Common myeloid progenitor, CD34-positive (primary cell): ENCODE measurements at regions not wholly inside any gene's neighbourhood (a gene's known extent, or its start where the extent isn't known, plus 50 kb on each side); places are given as distances from the start of the nearest gene placed in this dataset.
"Not testable (repeated sequence)": the region's sequence is repeated elsewhere in the genome, so short reads cannot be mapped to it uniquely, and the experiment has no call there.

ENCODE experiments used
- CTCF ChIA-PET: fragments of 350-600 bp; sonication (Branson Sonifier 250); formaldehyde crosslinking; loops from one replicate; lab custom pipeline; 2021; ENCODE audit warnings: antibody characterized with exemption; lab: Charles Lee
- POLR2A ChIA-PET: fragments of 350-600 bp; sonication (Branson Sonifier 250); formaldehyde crosslinking; loops from one replicate; lab custom pipeline; 2021; ENCODE audit warnings: antibody characterized with exemption; lab: Charles Lee
- DNase-seq, 3 donors: peaks; one replicate each; pipeline versions ENCODE4 v3.0.0 to v3.0.0-alpha.2; 2013
- H3K27ac ChIP-seq, 2 experiments: 1 replicate in 1 of 2; 2 replicates in 1 of 2; pipeline ENCODE4 v1.7.0; 2013; ENCODE audit warnings: inconsistent platforms in 2 of 2, low read length in 2 of 2, mild to moderate bottlenecking in 2 of 2, low read depth in 1 of 2, moderate library complexity in 1 of 2; ENCODE audit not compliant: severe bottlenecking in 2 of 2, insufficient read depth in 1 of 2, poor library complexity in 1 of 2
- H3K27me3 ChIP-seq, 5 experiments: replicated peaks in 2 of 5; 1 replicate in 3 of 5; 2 replicates in 2 of 5; pipeline versions ENCODE4 v1.6.1 to v1.7.0; 2013; ENCODE audit warnings: low read length in 4 of 5, mild to moderate bottlenecking in 2 of 5, moderate library complexity in 2 of 5, inconsistent platforms in 1 of 5; ENCODE audit not compliant: insufficient read depth in 5 of 5, control insufficient read depth in 4 of 5
- H3K36me3 ChIP-seq, 4 experiments: 1 replicate in 2 of 4; 2 replicates in 2 of 4; pipeline versions ENCODE4 v1.6.1 to v1.7.0; 2013; ENCODE audit warnings: low read length in 3 of 4, control low read depth in 1 of 4, mild to moderate bottlenecking in 1 of 4; ENCODE audit not compliant: control insufficient read depth in 4 of 4, insufficient read depth in 4 of 4
- H3K4me1 ChIP-seq, 4 experiments: 1 replicate in 3 of 4; 2 replicates in 1 of 4; pipeline versions ENCODE4 v1.6.1 to v1.7.1; 2013; ENCODE audit warnings: low read length in 3 of 4, mild to moderate bottlenecking in 3 of 4, control low read depth in 1 of 4, inconsistent platforms in 1 of 4, moderate library complexity in 1 of 4; ENCODE audit not compliant: control insufficient read depth in 4 of 4, insufficient read depth in 4 of 4; ENCODE audit errors: control extremely low read depth in 1 of 4
- H3K4me3 ChIP-seq, 7 experiments: 1 replicate in 4 of 7; 2 replicates in 3 of 7; pipeline versions ENCODE4 v1.5.1 to v1.7.0; 2013; ENCODE audit warnings: mild to moderate bottlenecking in 7 of 7, low read length in 6 of 7, moderate library complexity in 6 of 7, inconsistent platforms in 2 of 7, low read depth in 2 of 7, control low read depth in 1 of 7; ENCODE audit not compliant: insufficient read depth in 4 of 7, control insufficient read depth in 1 of 7; ENCODE audit errors: extremely low read depth in 1 of 7
- H3K9me3 ChIP-seq, 5 experiments: 1 replicate in 4 of 5; 2 replicates in 1 of 5; pipeline versions ENCODE4 v1.6.1 to v1.7.1; 2013; ENCODE audit warnings: low read length in 4 of 5, mild to moderate bottlenecking in 2 of 5, inconsistent platforms in 1 of 5, low read depth in 1 of 5, moderate library complexity in 1 of 5; ENCODE audit not compliant: control insufficient read depth in 4 of 5, insufficient read depth in 2 of 5; ENCODE audit errors: control extremely low read depth in 1 of 5
- WGBS: methylation state at CpG from one replicate; pipeline ENCODE4 v1.1.5; 2013; ENCODE audit not compliant: insufficient coverage; 5-methylcytosine and 5-hydroxymethylcytosine counted together

DNA sequence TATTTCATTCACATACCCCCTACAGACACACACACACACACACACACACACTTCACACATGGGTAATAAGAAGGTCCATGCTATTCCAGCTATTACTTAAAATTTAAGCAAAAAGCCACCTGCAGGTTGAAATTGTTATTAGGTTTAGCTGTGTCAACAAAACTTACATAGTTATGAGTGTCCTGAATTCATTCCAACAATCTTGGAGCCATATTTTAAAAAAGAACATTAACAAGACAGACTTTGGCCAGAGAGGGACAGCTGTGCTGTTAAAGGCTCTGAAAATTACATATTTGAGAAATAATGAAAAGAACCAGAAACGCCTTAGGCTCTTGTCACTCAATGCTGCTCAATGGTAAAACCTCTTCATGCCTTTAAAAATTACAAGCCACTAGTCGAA is 455.3 kb downstream of the EPM2A start:
- no CpG with 5 or more reads among the region's 2 CpGs for WGBS
- DNase-seq: no peak
- Histone ChIP-seq H3K27me3 (no peaks in the 10 kb centered on the region), H3K4me3 (no peak overlapping the region), H3K27ac (no peak overlapping the region), H3K9me3 (peaks cover 0 to 1% (median 0%) of the 10 kb centered on the region in 5 experiments), H3K4me1 (no peaks in the 10 kb centered on the region), H3K36me3 (no peaks in the 10 kb centered on the region)
- CTCF ChIA-PET: interaction anchor here (0.7 kb wide), 1 partner anchor 12 kb away, joined by 3 read pairs; no protein-coding TSS in a partner anchor
- POLR2A ChIA-PET: no interaction called here

DNA sequence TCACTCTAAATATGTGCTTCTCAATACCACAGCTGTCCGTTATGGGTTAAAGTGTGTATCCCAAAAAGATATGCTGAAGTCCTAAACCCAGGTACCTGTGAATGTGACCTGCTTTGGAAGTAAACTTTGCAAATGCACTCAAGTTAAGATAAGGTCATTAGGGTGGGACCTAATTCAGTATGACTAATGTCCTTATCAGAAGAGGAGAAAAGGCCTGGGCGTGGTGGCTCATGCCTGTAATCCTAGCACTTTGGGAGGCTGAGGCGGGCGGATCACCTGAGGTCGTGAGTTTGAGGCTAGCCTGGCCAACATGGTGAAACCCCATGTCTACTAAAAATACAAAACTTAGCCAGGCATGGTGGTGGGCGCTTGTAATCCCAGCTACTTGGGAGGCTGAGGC is 452.1 kb downstream of the EPM2A start:
- H3K36me3 ChIP-seq, DNase-seq, H3K4me1 ChIP-seq, H3K27me3 ChIP-seq, POLR2A ChIA-PET, CTCF ChIA-PET, H3K9me3 ChIP-seq, H3K27ac ChIP-seq, H3K4me3 ChIP-seq: not testable (repeated sequence)
- 94% methylated on average over 3 of the region's 6 CpGs for WGBS

DNA sequence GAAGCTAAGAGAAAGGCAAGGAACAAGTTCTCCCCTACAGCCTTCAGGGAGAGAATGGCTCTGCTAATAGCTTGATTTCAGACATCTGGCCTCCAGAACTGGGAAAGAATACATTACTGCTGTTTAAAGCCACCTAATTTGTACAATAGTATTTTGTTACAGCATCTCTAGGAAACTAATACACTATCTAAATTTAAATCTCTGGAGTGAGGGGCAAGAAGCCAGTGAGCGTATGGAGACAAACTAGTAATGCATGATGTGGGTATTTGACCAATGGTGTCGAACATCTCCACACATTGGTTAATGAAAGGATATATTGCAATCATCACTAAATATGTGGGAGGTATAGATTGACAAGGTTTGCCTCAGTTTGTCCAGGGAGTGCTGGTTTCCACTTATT is 451.5 kb downstream of the EPM2A start:
- CTCF ChIA-PET: no interaction called here
- Histone ChIP-seq H3K36me3 (no peaks in the 10 kb centered on the region), H3K27ac (no peak overlapping the region), H3K9me3 (peaks cover 0 to 1% (median 0%) of the 10 kb centered on the region in 5 experiments), H3K27me3 (no peaks in the 10 kb centered on the region), H3K4me3 (no peak overlapping the region), H3K4me1 (no peaks in the 10 kb centered on the region)
- no CpG with 5 or more reads among the region's 2 CpGs for WGBS
- POLR2A ChIA-PET: no interaction called here
- DNase-seq: no peak

DNA sequence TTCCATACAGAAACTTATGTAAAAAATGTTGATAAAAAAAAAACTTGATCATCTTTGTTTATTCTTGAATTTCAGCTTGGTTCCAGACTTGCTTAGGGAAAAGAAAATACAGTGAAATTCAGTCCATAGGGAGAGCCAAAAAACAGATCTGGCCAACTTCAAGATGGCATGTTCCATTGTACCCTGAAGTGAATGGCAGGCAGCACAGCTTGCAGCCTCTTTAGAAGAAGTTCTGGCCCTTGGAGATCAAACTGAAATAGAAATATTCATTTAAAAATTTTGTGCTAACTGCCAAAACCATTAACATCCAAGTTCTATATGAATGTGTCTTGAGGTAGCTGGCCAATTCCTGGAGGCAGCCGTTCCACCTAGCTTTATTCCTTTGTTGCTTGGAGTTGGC is 448.4 kb downstream of the EPM2A start:
- Histone ChIP-seq H3K9me3 (peaks cover 0 to 4% (median 1%) of the 10 kb centered on the region in 5 experiments), H3K27ac (no peak overlapping the region), H3K4me1 (no peaks in the 10 kb centered on the region), H3K27me3 (no peaks in the 10 kb centered on the region), H3K4me3 (no peak overlapping the region), H3K36me3 (no peaks in the 10 kb centered on the region)
- no peak for DNase-seq
- POLR2A ChIA-PET: no interaction called here
- CTCF ChIA-PET: no interaction called here
- 100% methylated on average over 1 of the region's 1 CpG for WGBS

DNA sequence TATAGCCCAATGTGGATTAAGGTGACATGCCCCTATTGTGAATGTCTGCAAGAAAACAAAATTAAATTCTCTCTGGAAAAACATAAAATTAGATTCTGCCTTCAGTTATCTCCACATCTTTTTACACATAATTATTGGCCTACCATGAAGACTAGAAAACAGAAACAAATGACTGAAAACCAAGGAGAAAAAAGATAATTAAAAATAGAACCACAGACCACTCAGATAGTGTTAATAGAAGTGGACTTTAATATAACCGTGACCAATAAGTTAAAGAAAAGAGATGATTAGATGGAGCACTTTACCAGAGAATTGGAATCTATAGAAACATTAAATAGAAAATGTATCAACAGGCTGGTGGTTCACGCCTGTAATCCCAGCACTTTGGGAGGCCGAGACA is 445.7 kb downstream of the EPM2A start:
- 92% methylated on average over 2 of the region's 3 CpGs for WGBS
- H3K4me3 ChIP-seq: no peak overlapping the region
- no peaks in the 10 kb centered on the region for H3K36me3 ChIP-seq
- peaks cover 0 to 2% (median 1%) of the 10 kb centered on the region in 5 experiments for H3K9me3 ChIP-seq
- no peaks in the 10 kb centered on the region for H3K4me1 ChIP-seq
- no peak overlapping the region for H3K27ac ChIP-seq
- H3K27me3 ChIP-seq: no peaks in the 10 kb centered on the region
- ChIA-PET CTCF (no interaction called here), POLR2A (interaction anchor here (0.6 kb wide), 1 partner anchor 274 kb away, joined by 3 read pairs; no protein-coding TSS in a partner anchor)
- DNase-seq: no peak

DNA sequence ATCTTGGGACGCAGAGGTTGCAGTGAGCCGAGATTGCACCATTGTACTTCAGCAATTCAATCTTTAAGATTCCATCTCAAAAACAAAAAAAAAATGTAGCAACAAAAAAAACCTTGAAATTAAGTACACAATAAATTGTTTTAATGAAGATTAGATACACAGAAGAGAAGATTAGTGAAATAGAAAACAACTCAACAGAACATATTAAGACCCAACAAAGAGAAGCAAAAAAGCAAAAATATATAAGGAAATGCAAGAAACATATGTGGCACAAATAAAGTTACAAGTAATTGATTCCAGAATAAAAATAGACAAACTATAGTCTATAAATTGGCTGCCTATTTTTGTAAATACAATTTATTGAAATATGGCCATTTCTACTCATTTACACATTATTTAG is 445.2 kb downstream of the EPM2A start:
- Histone ChIP-seq H3K4me3 (no peak overlapping the region), H3K4me1 (no peaks in the 10 kb centered on the region), H3K27me3 (no peaks in the 10 kb centered on the region), H3K36me3 (no peaks in the 10 kb centered on the region), H3K9me3 (peaks cover 0 to 2% (median under 1%) of the 10 kb centered on the region in 5 experiments), H3K27ac (no peak overlapping the region)
- ChIA-PET POLR2A (no interaction called here), CTCF (no interaction called here)
- no peak for DNase-seq
- no CpG with 5 or more reads among the region's 2 CpGs for WGBS

DNA sequence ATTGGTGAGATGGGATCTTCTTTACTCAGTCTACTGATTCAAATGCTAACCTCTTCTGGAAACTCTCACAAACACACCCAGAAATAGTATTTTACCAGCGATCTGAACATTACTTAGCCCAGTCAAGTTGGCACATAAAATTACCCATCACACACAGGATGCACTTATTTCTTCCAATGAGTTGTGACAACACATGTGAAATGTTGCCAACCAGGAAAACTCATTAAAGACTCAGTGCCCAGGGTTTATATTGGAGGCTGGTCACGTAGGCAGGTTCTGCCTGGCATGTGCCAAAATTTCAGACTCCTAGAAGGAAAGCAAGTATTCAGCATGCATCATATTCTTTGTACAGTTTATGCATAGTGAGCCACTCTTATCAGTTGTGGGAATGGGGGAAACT is 443.3 kb downstream of the EPM2A start:
- no peaks in the 10 kb centered on the region for H3K4me1 ChIP-seq
- 100% methylated on average over 1 of the region's 2 CpGs for WGBS
- H3K27ac ChIP-seq: no peak overlapping the region
- no peaks in the 10 kb centered on the region for H3K36me3 ChIP-seq
- ChIA-PET CTCF (no interaction called here), POLR2A (no interaction called here)
- H3K9me3 ChIP-seq: peaks cover 0 to 2% (median 0%) of the 10 kb centered on the region in 5 experiments
- no peak for DNase-seq
- H3K27me3 ChIP-seq: no peaks in the 10 kb centered on the region
- no peak overlapping the region for H3K4me3 ChIP-seq
